GM12872 (cell line): ENCODE measurements at regions not wholly inside any gene's neighbourhood (a gene's known extent, or its start where the extent isn't known, plus 50 kb on each side); places are given as distances from the start of the nearest gene placed in this dataset.

Experiments used
- TF ChIP-seq, protein P1 (sequence below): IDR thresholded peaks from 3 replicates; pipeline ENCODE4 v1.5.1; 2011; ENCODE audit warnings: low read depth, mild to moderate bottlenecking, low read length, moderate library complexity; ENCODE audit not compliant: insufficient read depth

DNA sequence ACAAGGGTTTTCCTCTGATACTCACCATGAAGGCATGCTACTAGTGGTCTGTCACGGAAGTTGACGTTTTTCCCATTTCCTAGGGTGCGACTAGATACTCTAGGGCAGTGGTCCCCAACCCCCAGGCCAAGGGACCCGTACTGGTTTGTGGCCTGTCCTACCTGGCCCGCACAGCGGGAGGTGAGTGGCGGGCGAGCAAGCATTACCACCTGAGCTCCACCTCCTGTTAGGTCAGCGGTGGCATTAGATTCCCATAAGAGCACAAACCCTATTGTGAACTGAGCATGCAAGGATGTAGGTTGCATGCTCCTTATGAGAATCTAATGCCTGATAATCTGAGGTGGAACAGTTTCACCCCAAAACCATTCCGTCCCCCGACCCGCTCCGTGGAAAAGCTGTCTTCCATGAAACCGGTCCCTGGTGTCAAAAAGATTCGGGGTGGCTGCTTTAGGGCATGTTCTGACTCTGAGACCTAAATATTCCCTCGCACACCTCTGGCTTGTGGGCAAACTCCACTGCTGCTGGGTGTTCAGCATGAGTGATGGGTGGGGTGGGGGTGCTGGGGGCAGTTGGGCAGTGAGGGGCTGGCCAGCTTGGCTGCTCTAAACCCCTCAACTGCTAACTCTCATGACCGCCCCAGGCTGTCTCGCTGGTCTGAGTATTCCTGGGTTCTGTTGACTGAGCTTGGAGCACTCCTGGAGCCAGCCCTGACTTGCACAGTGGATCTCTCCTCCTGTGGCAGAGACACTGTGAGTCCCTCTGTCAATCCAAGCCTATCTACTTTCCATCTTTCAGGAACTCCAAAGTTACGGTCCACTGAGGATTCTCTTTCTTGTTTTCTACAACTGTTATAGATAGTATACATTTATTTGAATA is 78.3 kb upstream of the NEK6 start:
- TF ChIP-seq, protein P1, sequence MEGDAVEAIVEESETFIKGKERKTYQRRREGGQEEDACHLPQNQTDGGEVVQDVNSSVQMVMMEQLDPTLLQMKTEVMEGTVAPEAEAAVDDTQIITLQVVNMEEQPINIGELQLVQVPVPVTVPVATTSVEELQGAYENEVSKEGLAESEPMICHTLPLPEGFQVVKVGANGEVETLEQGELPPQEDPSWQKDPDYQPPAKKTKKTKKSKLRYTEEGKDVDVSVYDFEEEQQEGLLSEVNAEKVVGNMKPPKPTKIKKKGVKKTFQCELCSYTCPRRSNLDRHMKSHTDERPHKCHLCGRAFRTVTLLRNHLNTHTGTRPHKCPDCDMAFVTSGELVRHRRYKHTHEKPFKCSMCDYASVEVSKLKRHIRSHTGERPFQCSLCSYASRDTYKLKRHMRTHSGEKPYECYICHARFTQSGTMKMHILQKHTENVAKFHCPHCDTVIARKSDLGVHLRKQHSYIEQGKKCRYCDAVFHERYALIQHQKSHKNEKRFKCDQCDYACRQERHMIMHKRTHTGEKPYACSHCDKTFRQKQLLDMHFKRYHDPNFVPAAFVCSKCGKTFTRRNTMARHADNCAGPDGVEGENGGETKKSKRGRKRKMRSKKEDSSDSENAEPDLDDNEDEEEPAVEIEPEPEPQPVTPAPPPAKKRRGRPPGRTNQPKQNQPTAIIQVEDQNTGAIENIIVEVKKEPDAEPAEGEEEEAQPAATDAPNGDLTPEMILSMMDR = no peak

GRCh38 chr9:124180557-124180956 is 77.2 kb upstream of the NEK6 start:
- TF ChIP-seq, protein P1 = no peak

- TF ChIP-seq, protein P1 = no peak
Measured at GRCh38 chr9:124182741-124183140, 75.0 kb upstream of the NEK6 start.

GRCh38 chr9:124183772-124184171 is 74.0 kb upstream of the NEK6 start:
- TF ChIP-seq, protein P1 = no peak

- TF ChIP-seq, protein P1 = no peak
Measured at GRCh38 chr9:124185413-124185812, 72.3 kb upstream of the NEK6 start.

DNA sequence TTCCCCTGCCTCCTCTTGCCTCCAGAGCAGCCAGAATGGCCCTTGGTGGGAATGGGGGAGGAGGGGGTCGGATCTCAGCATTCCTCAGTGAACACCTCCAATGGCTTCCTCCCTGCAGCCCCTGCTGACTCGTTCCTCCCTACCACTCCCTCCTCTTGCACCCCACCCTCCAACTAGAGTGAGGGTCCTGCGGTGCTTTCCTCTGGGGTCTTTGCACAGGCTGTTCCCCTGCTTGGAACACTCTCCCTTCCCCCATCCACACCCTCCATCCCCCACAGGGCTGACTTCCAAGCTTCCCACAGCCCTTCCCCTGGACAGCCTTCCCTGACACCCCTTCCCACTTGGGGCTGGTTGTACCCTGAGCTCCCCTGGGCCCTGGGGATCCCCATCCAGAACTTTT is 70.4 kb upstream of the NEK6 start:
- TF ChIP-seq, protein P1 = no peak

GRCh38 chr9:124188331-124189110 is 69.2 kb upstream of the NEK6 start:
- TF ChIP-seq, protein P1 = no peak
